NCI-H748 treated with DMSO at 0.1 percent for 48 hours (cell line): ENCODE measurements at regions not wholly inside any gene's neighbourhood (a gene's known extent, or its start where the extent isn't known, plus 50 kb on each side); places are given as distances from the start of the nearest gene placed in this dataset.
"Not testable (repeated sequence)": the region's sequence is repeated elsewhere in the genome, so short reads cannot be mapped to it uniquely, and the experiment has no call there.

Source experiments
- DNase-seq: peaks from one replicate; lab custom pipeline; 2025; lab: John Stamatoyannopoulos, UW

DNA sequence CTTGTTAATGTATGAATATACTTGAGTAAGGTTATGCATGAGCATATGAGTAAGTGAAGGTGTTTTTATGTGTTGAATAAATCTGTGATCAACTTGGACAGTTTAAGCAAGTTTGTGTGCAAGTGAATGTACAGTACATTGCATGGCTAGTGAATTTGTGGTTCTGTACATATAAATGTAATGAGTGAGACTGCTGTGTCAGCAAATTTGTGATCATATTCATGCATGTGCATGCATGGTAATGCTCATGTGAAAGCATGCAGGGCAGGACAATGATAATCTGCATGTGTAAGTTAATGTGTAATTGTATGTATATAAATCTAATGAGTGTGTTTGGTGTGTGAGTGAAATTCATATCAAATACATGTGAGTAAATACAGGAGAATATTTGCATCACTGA lies 188.5 kb downstream of the PWWP3B start:
- DNase-seq = no peak

DNA sequence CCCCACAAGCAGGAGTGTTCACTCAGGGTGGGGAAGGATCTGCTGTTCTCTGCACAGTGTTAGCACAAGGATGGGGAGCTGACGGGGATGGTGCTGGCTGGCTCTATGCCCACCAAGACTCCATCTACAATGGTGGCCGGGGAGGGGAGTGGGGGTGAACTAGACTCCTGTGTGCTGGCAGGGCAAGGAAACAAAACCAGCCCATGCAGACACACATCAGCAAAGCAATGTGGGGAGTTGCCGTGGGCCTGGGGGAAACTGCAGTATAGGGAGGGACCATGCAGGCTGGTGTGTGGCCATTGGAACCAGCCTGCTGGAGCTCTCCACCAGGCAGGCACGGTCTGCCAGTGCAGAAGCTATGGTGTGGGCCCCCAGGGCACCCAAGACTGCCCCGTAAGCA lies 195.1 kb downstream of the PWWP3B start:
- DNase-seq = no peak

DNA sequence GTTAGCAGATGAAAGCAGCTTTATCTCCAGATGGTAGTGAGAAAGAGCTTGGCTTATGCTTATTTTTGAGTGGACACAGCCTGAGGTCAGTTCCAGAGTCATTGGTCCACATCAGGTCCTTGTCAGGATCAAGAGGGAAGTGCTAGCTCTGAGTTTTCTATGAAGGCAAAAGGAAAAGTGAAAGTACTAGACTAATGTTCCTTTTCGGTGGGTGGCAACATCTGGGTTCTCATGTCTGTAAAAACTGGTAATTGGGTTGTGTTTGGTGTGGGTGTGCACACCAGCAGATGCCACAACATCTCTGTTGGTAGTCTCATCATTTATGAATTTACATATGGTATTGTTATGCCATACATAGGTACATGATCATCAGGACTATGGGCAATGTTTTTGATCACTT lies 210.5 kb downstream of the PWWP3B start:
- no peak for DNase-seq

DNA sequence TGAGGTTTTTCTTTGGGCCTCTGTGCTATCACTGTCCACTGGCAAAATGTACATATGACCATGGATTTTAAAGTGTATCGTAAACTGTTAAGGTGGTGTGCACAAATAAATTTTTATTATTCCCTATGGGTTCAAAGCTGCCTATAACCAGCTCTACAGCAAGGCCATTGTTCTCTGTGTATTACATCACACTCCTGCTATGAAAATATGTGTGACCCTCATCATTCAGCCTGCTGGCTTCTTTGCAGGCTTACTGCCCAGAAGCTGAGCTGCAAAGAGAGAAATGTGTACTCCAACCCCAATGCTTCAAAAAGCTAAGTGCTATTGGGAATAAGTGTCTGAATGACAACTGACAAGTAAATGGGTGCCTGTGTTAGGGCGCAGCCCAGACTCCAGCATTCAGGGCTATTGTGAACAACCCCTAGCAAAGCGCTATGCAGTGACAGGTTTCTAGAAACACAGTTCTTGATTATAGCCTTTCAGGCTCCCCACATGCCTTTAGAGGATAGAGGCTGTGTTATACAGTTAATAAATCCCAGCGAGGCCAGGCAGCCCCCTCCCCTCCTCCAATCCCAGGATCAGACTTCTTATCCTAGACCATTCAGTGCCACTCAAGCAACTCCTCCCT lies 220.4 kb upstream of the RADX start:
- DNase-seq = no peak

DNA sequence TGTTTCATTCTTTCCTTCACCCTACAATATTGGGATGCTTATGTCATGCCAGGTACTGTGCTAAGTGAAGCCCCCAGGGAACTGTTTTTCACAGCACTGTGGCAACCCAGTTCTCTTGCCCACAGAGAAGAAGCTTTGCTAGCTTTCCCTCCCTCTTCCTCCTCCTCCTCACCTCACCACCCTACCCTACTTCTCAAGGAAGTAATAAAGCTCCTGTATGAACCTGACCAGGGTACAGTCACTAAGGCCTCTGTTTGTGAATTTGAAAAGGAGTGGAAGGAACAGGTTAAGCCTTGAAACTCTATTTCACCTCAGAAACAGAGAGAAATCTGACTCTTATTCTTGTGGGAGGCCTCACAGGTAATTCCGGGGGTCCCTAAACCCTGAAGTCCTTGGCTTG lies 219.4 kb upstream of the RADX start:
- DNase-seq = no peak

DNA sequence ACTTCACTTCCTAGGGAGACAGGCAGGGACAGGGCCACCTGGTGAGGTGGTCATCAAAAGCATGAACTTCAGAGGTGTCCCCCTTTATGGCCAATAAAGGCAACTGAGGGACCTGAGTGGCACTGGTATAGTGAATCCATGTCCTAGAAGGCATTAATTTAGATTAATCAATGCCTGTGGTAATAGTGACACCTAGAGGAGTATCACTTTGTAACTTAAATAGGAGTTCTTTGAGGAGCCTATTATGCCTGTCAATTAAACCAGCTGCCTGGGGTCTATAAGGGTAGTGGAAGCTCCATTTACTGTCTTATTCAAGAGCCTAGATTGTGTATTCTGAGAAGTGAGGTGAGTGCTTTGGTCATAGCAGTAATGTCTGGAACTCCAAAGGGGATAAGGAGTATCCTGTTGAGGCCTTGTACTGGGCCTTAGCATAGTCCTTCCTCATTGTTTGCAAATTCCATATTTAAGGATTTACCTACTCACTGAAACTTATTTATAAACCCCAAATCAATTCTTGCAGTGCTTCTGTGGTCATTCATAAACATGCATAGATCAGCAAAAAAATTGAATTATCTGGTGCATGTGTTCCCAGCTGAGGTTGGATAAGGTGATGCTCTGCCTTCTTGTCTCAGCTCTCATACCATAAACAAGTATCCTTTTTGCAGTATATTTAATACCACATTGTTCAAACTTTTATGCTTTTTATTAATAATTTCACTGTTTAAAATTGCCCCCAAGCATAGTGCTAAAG lies 213.8 kb upstream of the RADX start:
- DNase-seq = no peak

DNA sequence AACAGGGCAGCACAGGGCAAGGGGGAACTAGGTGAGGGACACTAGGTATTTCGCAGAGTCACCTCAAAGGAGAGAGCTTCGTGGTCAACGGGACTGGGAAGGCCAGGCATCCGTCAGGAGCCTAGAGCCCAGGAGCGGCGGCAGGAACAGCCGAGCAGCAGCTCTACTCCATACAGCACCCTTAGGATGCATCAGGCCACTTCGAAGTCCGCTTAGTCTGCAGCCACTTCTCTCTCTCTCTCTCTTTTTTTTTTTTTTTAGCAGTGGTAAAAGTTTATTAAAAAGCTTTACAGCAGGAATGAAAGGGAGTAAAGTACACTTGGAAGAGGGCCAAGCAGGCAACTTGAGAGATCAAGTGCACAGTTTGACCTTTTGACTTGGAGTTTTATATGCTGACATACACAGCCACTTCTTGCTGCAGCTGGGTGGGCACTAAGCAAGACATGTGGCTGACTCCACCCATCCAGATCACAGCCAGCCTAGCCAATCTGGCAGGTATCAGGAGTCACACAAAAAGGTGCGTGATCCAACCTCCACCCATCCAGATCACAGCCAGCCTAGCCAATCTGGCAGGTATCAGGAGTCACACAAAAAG lies 209.7 kb upstream of the RADX start:
- no peak for DNase-seq

DNA sequence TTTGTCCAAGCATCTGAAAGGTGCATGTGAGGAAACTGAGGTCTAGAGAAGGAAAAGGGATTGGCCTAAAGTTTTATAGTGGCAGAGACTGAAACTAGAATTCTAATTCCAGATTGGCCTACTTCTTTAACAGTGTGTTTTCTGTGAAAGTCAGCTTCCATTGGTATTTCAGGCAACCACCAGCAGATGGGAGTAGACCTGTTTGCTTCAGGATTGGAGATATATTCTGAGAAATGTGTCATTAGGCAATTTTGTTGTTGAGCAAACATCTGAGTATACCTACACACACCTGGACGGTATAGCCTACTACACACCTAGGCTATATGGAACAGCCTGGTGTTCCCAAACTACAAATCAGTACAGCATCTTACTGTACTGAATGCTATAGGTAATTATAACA lies 207.3 kb upstream of the RADX start:
- DNase-seq = no peak

DNA sequence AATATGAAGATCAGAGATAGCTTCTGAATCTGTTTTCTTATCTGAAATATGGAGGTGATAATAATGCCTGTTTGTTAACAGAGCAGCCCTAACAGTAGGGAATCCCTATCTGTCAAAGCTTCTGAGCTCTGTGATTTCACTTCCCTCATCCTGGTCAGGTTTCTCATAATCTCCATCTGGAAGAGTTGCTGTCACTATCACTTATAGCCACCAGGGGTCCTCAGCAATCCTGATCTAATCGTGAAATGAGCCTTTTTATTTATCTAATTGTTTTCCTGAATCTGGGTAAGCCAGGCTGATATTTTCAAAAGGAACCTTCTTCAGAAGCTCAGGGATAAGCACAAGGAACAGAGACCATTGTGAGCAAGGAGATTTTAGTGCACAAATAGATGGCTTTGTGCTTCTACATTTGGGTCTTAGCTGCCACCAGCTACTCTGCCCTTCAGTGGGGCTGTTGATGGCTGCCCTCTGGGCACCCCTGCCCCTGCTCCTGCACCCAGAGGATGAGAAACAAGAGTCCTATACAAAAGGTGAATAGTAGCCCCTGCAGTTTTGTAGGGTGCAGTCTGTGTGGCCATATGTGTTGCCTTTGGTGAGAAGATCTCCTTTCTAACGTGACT lies 196.4 kb upstream of the RADX start:
- DNase-seq = peak; percentile 7

DNA sequence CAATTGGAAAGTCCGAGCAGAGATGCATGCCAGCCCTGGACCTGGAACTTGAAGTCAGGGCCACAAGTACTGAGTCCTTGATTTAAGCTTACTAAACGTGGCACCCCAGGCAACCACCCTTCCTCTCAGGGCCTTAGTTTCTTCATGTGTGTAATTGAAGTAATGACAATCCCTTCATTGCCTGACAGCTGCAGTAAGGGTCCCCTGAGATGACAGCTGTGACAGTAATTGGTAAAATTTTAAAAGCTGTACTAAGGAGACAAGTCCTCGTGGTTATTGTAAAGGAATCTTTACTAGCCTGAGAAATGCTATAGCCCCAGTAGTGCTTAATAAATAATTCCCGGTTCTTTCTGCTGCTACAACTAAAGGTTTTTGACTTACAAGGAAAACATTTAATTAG lies 175.1 kb upstream of the RADX start:
- DNase-seq = no peak

DNA sequence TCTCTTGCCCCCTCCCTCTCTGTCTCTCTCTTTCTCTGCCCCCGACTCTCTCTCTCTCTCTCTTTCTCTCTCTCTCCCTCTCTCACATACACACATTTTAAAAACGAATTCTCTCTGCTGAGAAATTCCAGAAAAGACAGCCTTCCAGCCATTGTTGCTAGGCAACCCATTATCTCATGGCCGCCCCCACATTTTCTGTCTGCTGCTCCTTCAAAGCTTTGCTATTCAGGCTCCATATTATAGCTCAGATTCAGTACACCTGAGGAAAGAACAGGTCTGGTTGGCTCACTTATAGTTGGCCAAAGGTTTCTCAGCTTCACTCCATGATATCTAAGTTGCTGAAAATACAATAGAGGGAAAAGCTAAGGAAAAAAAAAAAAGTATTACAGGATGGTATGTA lies 174.4 kb upstream of the RADX start:
- no peak for DNase-seq

DNA sequence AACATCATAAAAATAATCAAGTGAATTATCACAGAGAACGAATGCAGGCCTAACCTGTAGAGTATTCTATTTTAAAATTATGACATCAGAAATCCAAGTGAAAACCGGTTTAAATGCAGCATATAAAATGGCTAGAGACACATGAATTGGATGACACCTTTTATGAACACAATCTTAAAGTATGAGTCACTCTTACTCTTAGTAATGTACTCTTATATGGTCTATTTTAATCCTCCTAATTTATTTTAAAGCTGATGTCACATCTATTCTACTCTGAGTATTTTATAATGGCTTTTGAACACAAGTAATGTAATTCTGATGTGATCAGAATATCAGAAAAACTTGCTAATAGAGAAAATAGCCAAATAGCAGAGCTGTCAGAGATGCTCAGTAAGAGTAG lies 161.4 kb upstream of the RADX start:
- DNase-seq = no peak

DNA sequence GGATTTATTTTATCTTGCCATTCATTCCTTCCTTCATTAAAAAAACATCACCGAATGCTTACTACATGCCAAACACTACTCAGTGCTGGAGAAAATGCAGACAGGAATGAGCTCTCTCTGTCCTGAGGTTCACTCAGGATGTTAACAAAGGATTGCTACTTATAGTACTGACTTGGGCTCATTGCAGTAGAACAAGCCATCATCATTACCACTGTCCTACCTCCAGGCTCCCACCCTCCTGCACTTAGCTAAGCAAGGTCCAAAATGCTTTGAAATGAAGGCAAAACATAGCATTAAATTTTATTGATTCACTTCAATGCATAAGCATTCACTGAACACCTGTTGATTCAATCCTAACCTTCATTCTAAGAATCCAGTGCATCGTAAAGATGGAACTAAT lies 159.8 kb upstream of the RADX start:
- no peak for DNase-seq

DNA sequence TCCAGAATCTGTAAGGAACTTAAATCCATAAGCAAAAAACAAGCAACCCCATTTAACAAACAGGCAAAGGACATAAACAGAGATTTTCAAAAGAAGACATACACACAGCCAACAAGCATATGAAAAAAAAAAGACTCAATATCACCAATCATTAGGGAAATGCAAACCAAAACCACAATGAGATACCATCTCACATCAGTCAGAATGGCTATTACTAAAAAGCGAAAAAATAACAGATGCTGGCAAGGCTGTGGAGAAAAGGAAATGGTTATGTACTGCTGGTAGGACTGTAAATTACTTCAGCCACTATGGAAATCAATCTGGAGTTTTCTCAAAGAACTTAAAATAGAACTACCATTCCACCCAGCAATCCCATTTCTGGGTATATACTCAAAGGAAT lies 156.8 kb upstream of the RADX start:
- no peak for DNase-seq

DNA sequence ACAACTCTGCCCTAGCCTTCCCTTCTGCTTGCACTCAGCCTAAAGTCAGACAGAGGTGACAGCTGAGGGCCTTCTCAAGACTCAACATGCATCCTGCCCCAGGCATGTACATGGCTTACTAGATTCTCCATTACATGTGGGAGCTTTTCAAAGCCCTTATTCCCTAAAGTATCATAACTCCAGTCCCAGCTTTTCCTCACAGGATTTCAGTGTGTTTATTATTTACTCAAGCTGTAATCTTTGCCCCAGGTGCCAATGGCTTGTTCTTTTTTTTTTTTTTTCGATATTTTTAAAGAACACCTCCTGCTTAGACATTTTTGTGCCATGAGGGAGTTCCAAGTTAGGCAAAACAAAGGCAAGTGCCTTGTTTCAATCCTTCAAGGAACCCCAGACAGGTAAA lies 154.0 kb upstream of the RADX start:
- no peak for DNase-seq

DNA sequence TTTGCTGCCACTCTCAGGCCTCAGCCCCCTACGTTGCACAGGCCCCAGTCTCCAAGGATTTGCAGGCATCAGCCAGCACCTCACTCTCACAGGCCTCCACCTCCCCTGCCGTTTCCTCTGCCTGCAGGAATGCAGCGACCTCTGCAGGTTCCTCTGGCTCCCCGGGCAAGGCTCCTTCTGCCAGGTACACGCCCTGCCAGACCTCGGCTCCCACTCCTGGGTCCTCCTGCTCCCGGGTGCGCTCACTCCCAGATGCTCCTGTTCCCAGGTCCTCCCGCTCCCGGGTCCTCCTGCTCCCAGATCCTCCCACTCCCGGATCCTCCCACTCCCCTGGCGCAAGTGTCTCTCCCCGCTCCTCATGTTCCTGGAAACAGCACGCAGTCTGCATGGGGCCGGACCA lies 144.4 kb upstream of the RADX start:
- DNase-seq = no peak

DNA sequence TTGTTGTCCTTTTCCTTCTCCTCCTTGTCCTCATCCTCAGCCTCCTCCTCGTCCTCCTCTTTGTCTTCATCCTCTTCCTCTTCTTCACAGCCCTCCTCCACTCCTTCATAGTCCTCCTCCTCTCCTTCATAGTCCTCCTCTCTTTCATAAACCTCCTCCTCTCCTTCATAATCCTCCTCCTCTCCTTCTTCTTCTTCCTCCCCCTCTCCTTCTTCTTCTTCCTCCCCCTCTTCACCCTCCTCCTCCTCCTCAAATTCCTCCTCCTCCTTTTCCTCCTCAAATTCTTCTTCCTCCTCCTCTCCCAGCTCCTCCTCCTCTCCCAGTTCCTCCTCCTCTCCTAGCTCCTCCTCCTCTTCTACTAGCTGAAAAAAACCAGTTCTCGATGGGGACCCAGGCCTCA lies 143.8 kb upstream of the RADX start:
- DNase-seq = no peak

DNA sequence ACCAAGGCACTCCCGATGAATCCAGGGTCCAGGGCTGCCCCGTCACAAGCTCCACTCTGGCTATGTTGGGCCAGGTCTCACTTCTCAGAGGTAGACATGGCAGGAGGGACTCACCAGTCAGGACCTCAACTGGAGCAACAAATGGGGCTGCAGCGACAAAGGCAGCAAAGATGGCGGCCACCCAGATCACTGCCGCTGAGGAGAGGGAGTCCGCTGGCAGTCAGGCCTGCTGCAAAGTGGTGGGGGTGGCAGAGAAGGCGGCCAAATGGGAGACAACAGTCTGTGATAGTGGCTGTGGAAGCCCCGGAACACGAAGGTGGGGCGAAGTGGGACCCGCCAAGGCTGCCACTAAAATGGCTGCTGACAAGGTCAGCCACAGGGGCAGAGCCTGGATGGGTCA lies 143.3 kb upstream of the RADX start:
- no peak for DNase-seq

DNA sequence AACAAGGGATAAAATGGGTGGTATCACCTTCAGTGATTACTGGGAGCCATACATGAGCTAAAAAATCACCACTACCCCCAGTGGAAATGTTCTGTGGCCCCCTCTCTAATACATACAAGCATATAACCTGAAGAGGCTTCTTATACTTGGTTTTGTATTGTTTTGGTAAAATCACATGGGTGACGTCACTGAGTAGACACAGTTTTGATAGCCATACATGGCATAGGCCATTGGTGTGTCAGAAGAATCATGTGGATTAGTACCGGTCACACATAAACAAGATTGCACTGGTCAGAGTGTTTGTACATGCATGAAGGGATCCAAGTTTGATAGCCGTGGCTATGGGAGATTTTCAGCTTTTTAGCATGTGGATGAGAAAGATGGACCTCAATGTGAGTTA lies 131.9 kb upstream of the RADX start:
- DNase-seq = no peak

DNA sequence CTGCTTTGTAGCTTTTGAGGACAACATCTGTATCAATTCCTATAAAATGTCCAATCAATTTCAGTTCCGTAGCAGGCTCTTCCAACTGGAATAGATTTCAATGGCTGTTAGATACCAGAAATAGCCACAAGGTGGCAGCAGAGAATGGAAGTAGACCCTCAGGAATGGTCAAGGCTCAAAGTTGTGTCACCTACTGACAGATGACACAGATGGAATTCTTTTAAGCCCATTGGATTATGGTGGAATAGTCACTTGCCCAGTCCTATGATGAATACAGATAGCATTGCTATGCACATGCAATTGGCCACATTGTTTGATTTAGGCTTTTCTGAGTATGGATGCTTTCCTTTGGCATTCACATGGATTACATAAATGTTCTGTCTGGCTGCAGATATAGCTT lies 130.4 kb upstream of the RADX start:
- DNase-seq = peak; percentile 11

DNA sequence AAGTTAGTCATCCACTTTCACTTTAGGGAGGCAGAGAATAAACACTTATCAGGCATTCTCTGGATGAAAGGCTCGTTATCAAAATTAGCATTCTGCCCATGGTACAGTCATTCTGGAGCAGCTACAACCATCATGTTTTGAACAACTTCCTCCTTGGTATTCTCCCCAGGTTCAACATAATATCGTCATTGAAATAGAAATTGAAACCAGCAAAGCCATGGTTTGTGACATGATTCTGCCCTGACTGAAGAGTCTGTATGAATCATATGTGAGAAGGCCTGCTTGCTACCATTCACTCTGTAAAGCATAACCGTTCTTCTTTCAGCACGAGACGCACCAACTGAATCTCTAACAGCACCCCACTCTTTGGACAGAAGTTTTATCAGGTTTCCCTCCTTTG lies 127.5 kb upstream of the RADX start:
- DNase-seq = no peak

DNA sequence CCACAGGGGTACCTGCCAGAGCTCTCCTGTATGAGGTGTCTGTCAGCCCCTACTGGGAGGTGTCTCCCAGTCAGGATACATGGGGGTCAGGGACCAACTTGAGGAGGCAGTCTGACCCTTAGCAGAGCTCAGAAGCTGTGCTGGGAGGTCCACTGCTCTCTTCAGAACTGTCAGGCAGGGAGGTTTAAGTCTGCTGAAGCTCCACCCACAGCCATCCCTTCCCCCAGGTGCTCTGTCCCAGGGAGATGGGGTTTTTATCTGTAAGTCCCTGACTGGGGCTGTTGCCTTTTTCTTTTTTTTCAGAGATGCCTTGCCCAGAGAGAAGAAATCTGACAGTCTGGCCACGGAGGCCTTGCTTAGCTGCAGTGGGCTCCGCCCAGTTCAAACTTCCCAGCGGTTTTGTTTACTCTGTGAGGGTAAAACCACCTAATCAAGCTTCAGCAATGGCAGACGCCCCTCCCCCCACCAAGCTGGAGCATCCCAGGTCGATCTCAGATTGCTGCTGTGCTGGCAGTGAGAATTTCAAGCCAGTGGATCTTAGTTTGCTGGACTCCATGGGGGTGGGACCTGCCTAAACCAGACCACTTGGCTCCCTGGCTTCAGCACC lies 118.5 kb upstream of the RADX start:
- DNase-seq = not testable (repeated sequence)

DNA sequence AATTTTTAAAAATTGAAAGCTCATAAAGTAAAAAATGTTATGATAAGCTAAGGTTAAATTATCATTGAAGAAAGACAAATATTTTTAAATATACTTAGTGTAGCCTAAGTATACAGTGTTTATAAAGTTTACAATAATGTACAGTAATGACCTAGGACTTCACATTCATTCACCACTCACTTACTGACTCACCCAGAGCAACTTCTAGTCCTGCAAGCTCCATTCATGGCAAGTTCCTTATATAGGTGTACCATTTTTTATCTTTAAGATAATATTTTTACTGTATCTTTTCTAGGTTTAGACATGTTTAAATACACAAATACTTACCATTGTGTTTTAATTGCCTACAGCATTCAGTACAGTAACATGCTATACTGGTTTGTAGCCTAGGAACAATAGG lies 112.3 kb upstream of the RADX start:
- no peak for DNase-seq
